CD4-positive, alpha-beta T cell treated with Interleukin-4 for 1 hour (primary cell): ENCODE measurements at regions not wholly inside any gene's neighbourhood (a gene's known extent, or its start where the extent isn't known, plus 50 kb on each side); places are given as distances from the start of the nearest gene placed in this dataset.
A peak's percentile ranks its signal among the peaks of the same experiment; 100 is the strongest.
"Not testable (repeated sequence)": the region's sequence is repeated elsewhere in the genome, so short reads cannot be mapped to it uniquely, and the experiment has no call there.

Source experiments
- DNase-seq, 2 donors: peaks; one replicate each; pipeline ENCODE4 v3.0.0-alpha.2; 2020 to 2022

- DNase-seq = peak; percentile 70 to 75
Measured at GRCh38 chr14:106184771-106185170, 658.4 kb downstream of the TMEM121 start.

DNA sequence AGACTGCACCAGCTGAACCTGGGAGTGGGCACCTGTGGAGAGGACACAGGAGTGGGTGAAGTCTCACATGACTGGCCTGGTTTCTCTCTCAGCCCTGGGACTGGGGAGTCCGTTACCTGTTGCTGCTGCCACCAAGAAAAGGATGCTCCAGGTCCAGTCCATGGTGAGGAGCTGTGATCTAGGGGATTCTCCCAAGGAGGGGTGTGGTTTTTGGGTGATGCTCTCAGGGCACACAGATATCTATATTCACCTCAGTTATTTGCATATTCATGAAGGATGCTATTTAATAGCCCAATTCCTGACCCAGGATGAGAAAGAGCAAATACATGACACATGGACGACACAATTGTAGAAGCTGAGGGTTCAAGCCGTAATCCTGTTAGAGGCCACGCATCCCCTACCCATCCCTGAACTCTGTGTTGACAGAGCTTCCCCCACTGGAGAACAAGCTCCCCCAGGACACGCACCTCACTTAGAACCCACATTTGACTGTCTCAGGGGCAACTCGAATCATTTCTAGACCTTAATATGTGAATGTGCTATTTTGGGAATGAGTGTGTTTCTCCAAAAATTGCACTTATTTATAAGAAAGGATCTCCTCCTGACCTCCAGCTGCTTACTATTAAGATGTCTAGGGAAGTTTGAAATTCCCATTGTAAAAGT lies 658.9 kb downstream of the TMEM121 start:
- DNase-seq = not testable (repeated sequence)

- DNase-seq = peak; percentile 65 to 75
Measured at GRCh38 chr14:106185837-106186233, 659.5 kb downstream of the TMEM121 start.

- no peak for DNase-seq
Measured at GRCh38 chr14:106187216-106187615, 660.8 kb downstream of the TMEM121 start.

DNA sequence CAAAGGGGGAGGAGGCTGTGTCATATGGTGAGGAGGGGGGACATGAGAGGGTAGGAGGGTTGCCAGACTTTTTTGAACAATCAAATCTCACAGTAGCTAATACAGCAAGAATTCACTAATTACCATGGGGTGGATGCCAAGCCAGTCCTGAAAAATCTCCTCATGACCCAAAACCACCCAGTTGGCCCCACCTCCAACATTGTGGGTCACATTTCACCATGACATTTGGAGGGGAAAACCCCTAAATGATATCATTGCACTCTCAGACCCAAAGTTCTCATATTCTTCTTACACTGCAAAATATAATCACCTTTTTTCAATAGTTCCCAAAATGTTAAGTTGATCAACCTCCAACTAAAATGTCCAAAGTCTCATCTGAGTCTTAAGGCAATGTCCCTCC lies 666.3 kb downstream of the TMEM121 start:
- DNase-seq = not testable (repeated sequence)

- peak; percentile 37 to 61 for DNase-seq
Measured at GRCh38 chr14:106196459-106196858, 670.1 kb downstream of the TMEM121 start.

DNA sequence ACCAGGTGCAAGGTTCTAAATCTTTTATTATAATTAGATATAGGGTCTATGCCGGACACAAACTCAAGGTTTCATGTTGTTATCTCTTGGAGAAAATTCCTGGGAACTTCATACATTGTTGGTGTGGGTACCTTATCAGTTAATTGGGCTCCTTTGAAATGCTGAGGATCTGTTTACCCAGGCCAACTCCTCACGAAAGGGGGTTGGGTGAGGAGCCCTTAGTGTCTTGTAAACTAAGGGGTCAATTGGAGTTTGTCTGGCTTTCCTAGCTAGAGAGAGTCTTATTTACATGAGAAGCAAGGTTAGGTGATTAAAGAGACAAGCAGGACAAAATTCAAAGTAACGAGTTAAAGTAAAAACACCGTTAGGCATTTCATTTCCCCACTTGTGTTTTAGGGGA lies 670.9 kb downstream of the TMEM121 start:
- DNase-seq = not testable (repeated sequence)

DNA sequence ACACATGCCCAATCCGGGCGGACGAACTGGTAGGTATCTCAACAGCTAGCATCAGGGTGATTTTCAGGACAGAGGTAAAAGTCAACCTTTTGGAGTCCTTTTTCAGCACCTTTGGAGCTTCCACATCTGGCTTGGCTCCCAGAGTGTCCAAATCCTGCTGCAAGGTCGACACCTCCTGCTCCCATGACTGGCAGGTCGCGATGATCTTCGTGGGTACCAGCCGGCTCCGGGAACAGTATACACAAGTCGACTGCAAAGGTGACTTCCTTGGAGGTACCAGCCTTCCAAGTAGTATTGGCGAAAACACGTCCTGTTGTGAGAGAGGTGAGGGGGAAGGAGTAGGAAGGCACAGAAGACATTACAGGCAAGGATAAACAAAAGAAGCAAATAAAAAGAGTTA lies 672.7 kb downstream of the TMEM121 start:
- DNase-seq = no peak

- peak in 1 of 2 donors; percentile 8 for DNase-seq
Measured at GRCh38 chr14:106200541-106201315, 674.3 kb downstream of the TMEM121 start.

DNA sequence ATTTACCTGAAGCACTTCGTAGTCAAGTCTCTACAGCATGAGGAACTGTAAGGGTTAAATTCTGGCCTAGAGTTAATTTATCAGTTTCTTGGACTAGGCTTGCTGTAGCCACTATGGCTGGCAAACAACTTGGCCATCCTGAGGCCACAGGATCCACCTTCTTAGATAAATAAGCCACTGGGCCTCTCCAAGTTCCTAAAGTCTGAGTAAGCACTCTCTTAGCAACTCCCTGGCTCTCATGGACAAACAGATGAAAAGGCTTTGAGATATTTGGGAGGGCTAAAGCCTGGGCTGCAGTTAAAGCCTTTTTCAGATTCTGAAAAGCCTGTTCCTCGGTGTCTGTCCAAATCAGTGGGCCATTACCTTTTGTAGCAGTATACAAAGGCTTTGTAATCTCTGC lies 675.0 kb downstream of the TMEM121 start:
- no peak for DNase-seq

- DNase-seq = no peak
Measured at GRCh38 chr14:106203438-106203837, 677.1 kb downstream of the TMEM121 start.

GRCh38 chr14:106204063-106204462 lies 677.7 kb downstream of the TMEM121 start:
- DNase-seq = no peak

DNA sequence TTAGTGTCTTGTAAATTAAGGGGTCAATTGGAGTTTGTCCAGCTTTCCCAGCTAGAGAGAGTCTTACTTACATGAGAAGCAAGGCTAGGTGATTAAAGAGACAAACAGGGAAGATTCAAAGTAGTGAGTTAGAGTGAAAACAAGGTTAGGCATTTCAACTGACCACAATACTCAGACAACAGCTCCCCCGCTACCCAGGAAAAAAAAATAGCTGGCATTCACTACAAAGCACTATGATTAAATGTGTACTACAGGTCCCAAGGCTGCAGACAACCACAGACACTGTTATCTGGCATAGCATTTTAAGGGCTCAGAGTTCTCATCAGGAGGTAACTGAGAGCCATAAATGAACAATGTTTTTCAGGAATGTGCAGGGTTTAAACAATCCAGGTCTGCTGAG lies 680.9 kb downstream of the TMEM121 start:
- no peak for DNase-seq

DNA sequence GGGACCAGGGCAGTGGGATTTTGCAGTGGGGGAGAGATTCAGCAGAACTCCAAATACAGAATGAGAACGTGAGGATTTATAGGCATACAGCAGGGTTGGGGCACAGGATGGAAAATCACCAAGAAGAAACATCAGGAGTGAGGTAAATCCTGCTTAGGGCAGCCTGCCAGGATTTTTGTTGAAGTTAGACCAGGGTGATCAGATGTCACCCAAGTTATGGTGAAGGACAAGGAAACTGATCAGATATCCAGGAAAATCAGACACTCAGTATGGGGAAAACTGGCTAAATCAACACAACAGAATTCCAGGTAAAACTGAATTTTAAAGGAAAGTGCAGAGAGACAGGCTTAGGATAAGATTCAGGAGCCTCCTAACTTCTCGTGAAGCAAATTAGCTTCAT lies 682.4 kb downstream of the TMEM121 start:
- DNase-seq = no peak

DNA sequence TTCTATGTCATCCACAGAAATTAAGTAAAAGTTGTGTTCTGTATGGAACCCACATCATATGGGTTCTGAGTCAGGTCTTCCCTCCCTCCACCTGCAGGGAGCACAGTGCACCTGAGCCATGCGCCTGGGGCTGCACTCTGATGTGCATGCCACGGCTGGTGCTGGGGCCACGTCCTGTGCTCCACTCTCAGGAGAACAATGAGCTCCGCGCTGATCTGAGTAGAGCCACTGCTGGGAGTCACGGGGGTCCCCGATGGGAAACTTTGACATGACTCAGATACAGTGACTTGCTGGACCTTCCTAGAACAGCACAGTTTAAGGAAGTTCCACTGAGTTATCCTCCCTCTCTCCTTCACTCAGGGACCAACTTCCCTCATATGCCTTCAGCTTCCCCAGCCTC lies 683.4 kb downstream of the TMEM121 start:
- peak; percentile 45 to 51 for DNase-seq

- DNase-seq = peak in 1 of 2 donors; percentile 34
Measured at GRCh38 chr14:106210650-106211049, 684.3 kb downstream of the TMEM121 start.

GRCh38 chr14:106211334-106211900 lies 685.0 kb downstream of the TMEM121 start:
- no peak for DNase-seq

DNA sequence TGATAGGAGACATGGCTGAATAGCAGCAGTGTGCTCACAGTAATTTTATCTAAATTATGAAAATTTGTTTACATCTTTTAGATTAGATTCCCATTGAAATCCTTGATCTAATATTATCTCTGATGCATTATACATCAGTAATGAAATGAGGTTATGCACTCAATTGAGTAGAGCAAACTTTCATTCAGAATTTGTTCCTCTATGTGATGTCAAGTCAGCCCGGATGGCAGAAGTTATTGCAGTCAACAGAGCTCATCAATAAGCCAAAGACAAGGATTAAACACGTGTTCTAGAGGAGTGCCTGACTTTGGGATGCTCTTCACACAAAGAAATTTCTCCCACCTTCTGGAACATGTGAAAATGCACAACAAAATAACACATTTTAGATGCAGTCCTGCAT lies 688.8 kb downstream of the TMEM121 start:
- no peak for DNase-seq

DNA sequence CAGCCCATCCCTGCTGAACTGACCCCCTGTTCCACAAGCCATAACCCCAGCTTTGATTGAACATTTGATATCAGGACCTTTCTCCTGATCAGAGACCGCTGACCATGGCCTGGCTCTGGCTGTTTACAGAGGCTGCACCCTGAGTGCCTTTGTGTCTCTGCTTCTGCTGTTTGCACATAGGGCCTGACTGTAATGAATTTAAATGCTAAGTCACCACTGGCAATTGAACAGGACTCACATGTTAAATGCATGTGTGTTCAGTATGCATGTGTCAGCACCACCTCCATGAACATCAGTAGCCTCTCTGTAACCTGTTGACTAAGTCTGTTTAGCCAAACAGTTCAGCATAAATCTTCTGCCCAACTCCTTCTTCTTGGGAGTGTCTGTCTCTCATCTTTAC lies 690.3 kb downstream of the TMEM121 start:
- no peak for DNase-seq

DNA sequence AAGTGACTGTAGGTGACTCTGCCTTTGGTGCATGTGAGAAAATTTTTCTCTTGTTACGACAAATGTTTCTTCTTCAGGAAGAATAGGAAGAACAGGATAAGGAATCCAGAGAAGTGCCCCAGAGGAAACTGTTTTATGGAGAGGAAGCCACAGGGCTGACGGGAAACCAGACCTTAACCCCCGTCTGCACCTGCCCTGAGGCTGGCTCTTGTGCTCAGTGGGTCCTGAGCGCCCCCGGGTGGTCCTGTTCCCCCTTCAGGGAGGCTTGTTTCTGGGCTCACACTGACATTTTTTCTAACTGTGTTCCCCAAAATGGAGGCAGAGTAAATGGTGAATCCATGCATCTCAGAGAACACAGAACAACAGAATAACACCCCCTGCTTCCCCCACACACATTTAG lies 691.8 kb downstream of the TMEM121 start:
- DNase-seq = no peak

DNA sequence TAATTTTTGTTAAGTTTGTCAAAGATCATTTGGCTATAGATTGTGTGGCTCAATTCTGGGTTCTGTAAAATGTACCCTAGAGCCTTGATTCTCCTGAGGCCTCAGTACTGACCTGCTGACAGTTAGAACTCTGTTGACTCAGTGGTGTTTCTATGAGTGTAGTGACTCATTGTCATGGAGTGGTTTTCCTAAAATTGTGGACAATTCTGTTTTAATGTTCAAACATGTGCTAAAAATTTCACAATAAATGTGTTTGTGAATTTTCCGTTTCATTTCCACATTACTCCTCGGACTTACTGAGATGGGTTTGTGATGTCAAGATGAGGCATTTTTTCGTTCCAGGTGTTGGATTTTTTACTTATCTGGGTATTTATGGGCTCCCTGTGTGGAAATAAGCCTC lies 695.9 kb downstream of the TMEM121 start:
- DNase-seq = no peak

DNA sequence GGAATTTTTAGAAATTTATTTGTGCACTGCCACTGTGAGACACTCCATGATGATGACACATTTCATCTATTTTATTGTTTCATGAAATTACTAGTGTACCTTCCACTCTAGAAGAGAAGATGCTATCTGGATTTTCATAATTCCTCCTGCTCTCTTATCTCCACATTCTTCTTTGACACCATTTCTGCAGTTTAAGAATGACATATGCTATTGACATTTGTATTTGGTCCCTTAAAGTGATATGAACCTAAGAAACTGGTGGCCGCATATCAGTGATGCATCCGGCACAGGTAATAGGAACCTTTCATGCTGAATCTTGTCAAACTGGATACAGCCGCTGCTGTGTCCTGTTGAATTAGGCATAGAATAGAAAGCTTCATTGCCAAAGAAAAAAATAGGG lies 696.3 kb downstream of the TMEM121 start:
- no peak for DNase-seq

- DNase-seq = no peak
Measured at GRCh38 chr14:106227793-106228192, 701.4 kb downstream of the TMEM121 start.

GRCh38 chr14:106228541-106229158 lies 702.3 kb downstream of the TMEM121 start:
- DNase-seq = peak; percentile 38 to 51
